ENCODE measurements at regions not wholly inside any gene's neighbourhood (a gene's known extent, or its start where the extent isn't known, plus 50 kb on each side); places are given as distances from the start of the nearest gene placed in this dataset.

GRCh38 chr1:185585770-185586169 lies 148.4 kb upstream of the HMCN1 start:
- Histone ChIP-seq H3K4me3 (no peak overlapping the region), H3K4me1 (ENCODE audit: control insufficient read depth in 1 of 2, low read depth in 2 of 2) (no peaks in the 10 kb centered on the region), H3K9me3 (peaks cover 1% of the 10 kb centered on the region), H3K27me3 (replicated peaks; ENCODE audit: insufficient read depth) (no peaks in the 10 kb centered on the region), H3K27ac (no peak overlapping the region), H3K36me3 (no peaks in the 10 kb centered on the region)
- no peak for TF ChIP-seq CTCF (IDR thresholded peaks at IDR 0.05)
- DNase-seq (ENCODE audit: low spot score): no peak
- no peak for ATAC-seq (ENCODE audit: insufficient number of reproducible peaks, low FRiP score, low read depth)

- H3K27ac ChIP-seq: no peak overlapping the region
- H3K4me3 ChIP-seq: no peak overlapping the region
- DNase-seq (ENCODE audit: low spot score) (no peak), ATAC-seq (ENCODE audit: insufficient number of reproducible peaks, low FRiP score, low read depth) (no peak)
- no peak for TF ChIP-seq CTCF (IDR thresholded peaks at IDR 0.05)
- no peaks in the 10 kb centered on the region for H3K4me1 ChIP-seq (ENCODE audit: control insufficient read depth in 1 of 2, low read depth in 2 of 2)
- H3K36me3 ChIP-seq: no peaks in the 10 kb centered on the region
- H3K27me3 ChIP-seq (replicated peaks; ENCODE audit: insufficient read depth): no peaks in the 10 kb centered on the region
- H3K9me3 ChIP-seq: peaks cover 14% of the 10 kb centered on the region
Observed at GRCh38 chr1:185581961-185582725, 152.0 kb upstream of the HMCN1 start.

- no peak for TF ChIP-seq CTCF (IDR thresholded peaks at IDR 0.05)
- no peak overlapping the region for H3K27ac ChIP-seq
- DNase-seq (ENCODE audit: low spot score): no peak
- ATAC-seq (ENCODE audit: insufficient number of reproducible peaks, low FRiP score, low read depth): no peak
- H3K9me3 ChIP-seq: peaks cover 14% of the 10 kb centered on the region
- H3K4me1 ChIP-seq (ENCODE audit: control insufficient read depth in 1 of 2, low read depth in 2 of 2): no peaks in the 10 kb centered on the region
- no peak overlapping the region for H3K4me3 ChIP-seq
- H3K36me3 ChIP-seq: no peaks in the 10 kb centered on the region
- H3K27me3 ChIP-seq (replicated peaks; ENCODE audit: insufficient read depth): no peaks in the 10 kb centered on the region
Observed at GRCh38 chr1:185581020-185581419, 153.2 kb upstream of the HMCN1 start.

- H3K9me3 ChIP-seq: peaks cover 14% of the 10 kb centered on the region
- no peaks in the 10 kb centered on the region for H3K4me1 ChIP-seq (ENCODE audit: control insufficient read depth in 1 of 2, low read depth in 2 of 2)
- no peaks in the 10 kb centered on the region for H3K27me3 ChIP-seq (replicated peaks; ENCODE audit: insufficient read depth)
- TF ChIP-seq CTCF (IDR thresholded peaks at IDR 0.05): no peak
- H3K36me3 ChIP-seq: no peaks in the 10 kb centered on the region
- ATAC-seq (ENCODE audit: insufficient number of reproducible peaks, low FRiP score, low read depth): no peak
- H3K27ac ChIP-seq: no peak overlapping the region
- no peak overlapping the region for H3K4me3 ChIP-seq
- no peak for DNase-seq (ENCODE audit: low spot score)
Observed at GRCh38 chr1:185578293-185578692, 155.9 kb upstream of the HMCN1 start.

GRCh38 chr1:185574139-185574875 lies 159.9 kb upstream of the HMCN1 start:
- TF ChIP-seq CTCF (IDR thresholded peaks at IDR 0.05): no peak
- peaks cover 12% of the 10 kb centered on the region for H3K9me3 ChIP-seq

More at GRCh38 chr1:185574139-185574875, 159.9 kb upstream of the HMCN1 start:
- no peak for DNase-seq (ENCODE audit: low spot score)
- no peak for ATAC-seq (ENCODE audit: insufficient number of reproducible peaks, low FRiP score, low read depth)
- no peak overlapping the region for H3K4me3 ChIP-seq
- no peaks in the 10 kb centered on the region for H3K4me1 ChIP-seq (ENCODE audit: control insufficient read depth in 1 of 2, low read depth in 2 of 2)
- no peak overlapping the region for H3K27ac ChIP-seq
- no peaks in the 10 kb centered on the region for H3K36me3 ChIP-seq
- H3K27me3 ChIP-seq (replicated peaks; ENCODE audit: insufficient read depth): no peaks in the 10 kb centered on the region

All from thoracic aorta (tissue), 2 donors.